HG03457 (cell line): ENCODE measurements at regions not wholly inside any gene's neighbourhood (a gene's known extent, or its start where the extent isn't known, plus 50 kb on each side); places are given as distances from the start of the nearest gene placed in this dataset.

Experiments
- ATAC-seq: cut with Tn5 transposase; IDR thresholded peaks from one replicate; pipeline ENCODE4 v1.9.1; 2021; ENCODE audit warnings: moderate number of reproducible peaks; ENCODE audit not compliant: unreplicated experiment

DNA sequence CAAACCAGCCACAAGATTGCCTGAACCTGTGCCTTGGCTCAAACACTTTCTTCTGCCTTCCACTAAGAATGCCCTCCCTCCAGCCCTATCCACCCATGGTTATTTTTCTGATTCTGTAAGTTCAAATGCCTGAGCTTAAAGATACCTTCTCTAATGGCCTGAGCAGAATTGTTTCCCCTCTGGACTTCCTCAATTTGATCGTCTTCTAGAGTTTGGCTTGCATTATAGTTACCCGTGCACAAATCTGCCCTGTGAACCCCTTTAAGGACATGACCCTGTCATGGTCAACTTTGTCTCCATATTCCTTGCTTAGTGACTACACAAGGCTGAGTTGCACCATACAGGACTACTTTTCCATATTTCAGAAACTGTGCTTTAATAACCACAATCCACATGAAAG, 481.0 kb downstream of the FOXO1 start:
- ATAC-seq, result no peak

DNA sequence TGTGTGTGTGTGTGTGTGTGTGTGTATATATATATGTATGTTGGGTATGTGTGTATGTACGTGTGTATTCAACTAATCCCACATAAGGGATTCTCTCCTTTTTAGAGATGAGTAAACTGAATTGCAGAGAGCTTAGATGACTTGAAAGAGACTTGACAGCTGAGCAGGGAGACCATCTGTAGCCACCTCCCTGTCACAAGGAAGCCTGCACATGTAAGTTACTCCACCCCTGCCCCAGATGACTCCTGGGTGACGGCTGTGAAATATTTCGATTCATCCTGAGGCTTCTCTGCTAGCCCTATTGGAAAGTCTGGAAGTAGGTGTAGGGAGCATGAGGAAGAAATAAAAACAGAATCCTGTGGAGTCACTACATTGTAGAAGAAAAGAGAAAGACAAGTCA, 480.4 kb downstream of the FOXO1 start:
- ATAC-seq, result no peak

DNA sequence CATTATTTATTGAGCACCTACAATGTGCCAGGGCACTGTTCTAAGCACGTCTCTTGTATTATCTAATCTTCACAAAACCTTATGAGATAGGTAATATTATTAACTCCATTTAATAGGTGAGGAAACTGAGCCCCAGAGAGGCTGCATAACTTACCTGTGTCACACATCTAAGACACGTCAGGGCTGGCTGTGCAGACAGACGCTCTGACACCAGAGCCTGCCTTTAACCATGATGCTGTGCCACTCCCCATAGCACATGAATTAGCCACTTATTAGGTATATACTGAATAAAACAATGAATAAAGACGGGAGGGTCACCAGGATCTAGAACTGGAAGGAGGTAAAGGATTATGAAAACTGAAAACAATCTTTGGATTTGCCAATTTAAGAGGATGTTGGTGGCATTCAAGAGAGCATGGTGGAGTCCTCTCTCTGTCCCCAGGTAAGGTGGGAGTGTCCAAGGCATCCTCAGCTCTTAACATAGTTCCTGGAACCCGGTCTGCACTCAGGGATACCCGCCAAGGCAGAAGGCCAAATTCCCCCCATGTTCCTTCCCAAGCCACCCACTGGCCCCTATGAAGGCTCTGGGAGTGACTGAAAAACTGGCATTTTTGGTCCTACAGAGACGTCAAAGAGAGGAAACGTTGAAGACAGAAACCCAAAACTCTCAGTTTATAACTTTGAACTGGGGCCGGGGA, 479.7 kb downstream of the FOXO1 start:
- no peak for ATAC-seq

DNA sequence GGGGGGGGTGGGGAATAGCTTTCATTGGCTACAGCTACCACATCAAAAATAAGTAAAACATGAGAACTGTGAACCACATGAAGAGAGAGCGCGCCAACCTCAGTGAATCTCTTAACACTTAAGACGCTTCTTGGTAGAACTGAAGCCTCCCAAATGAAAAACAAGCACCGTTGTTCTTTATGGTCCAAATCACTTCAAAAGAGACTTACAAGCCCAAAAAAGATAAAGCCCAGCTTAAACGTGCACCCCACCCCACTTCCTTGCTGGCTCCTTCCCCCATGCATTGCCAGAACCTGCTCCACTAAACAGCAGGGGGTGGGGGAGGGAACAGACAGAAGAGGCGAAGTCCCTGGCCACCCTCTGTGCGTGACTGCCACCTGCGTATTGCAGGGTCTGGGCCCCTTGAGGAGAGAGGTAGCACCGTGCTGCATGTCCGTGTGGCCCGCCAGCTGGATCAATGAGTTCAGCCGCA, 479.1 kb downstream of the FOXO1 start:
- no peak for ATAC-seq

DNA sequence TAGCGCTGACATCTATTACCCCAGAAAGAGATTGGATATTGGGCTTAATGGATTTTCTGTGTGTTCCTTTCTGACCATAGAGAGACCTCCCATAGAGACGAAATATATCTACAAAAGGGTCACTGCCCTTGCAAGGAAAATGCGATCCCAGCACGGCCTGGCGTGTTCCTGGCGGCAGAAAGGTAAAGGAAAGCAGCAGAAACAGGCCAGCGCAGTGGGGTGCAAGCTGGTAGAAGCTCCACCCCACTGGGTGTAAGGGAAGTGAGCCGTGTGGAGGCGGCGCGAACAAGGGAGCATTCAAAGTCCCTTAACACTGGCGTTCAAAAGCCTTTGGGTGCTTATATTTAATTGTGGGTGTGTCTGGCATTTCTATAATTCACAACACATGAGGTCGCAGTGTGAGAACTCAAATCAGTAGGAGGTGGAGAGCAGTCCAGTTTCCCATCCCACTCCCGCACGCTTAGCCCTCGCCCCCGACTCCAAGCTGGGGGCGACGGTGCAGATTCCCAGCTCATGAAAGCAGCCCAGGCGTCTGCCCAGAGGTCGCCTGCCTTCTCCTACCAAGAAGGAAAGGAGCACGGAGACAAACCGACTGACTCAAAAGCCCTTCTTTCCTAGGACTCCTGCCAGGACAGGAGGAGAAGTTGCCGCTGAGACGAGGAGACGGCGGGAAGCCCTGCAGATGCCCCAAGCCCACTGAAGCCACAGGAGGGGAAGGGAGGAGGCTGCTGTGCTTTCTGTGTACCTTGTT, 478.4 kb downstream of the FOXO1 start:
- no peak for ATAC-seq

DNA sequence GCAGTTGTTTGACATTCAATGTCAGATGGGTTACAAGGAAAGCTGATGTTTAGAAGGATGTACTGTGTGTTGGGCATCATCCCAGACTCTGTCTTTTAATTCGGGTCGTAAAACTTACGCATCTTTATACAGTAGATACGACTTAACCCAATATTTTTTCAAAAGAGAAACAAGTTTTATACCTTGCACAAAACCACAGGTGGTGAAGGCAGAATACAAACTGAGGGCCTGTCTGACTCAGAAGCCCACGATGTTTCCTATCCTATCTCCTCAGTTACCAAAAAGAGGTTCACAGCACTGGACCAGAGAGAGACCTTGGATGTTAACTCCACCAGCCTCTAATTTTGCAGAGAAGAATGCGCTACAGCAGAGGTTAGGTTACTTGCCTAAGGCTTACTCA, 477.0 kb downstream of the FOXO1 start:
- no peak for ATAC-seq

DNA sequence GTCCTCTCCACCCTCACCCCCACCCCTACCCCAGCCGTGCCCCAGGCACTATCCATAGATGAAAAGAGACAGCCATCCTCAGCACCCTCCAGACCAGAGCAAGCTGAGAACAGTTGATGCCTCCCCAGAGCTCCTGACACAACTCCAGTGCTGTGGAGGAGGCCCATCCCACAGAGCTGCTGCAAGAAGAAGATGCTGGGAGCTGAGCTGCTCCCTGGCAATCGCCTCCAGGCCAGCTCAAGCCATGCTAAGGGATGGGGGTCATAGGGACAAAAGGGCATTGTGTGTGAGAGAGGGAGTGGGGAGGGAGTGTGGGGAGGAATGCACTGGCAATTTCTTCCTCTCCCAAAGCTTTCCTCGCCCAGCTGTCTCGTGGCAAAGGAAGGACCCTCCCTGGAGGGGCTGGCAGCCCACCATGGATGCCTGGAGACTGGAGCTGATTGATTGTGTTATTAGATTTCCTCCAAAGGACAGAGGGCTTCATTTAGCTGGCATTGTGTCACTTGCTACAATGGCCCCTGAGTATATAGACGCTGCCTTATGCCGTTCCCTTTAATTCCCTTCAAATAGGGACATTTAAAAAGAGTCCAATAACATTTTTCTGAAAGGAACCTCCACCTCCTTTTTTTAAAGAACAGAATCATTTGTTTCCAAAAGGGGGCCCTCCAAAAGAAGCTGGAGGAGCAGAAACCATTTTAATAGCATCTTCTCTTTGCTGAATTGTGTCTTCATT, 476.4 kb downstream of the FOXO1 start:
- no peak for ATAC-seq

DNA sequence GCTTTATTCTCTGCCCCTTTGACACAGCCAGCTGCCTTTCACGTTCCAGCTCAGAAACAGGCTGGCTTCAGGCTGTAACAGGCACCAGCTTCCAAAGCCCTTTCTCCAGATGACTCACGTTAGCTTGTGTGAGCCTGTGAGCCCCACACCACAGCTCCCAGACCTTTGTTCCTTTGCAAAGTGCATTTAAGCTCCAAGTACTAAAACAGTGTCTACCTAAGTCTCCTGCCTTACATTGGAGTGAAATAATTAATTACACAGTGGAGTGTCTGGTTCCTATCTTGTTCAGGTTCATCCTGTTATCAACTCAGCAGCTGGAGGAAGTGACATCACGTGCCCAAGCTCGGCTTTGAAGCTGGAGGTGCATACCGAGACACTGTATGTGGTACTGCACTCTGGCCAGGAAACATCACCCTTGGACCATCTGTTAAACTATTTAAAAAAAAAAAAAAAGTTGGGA, 475.8 kb downstream of the FOXO1 start:
- ATAC-seq, result no peak

DNA sequence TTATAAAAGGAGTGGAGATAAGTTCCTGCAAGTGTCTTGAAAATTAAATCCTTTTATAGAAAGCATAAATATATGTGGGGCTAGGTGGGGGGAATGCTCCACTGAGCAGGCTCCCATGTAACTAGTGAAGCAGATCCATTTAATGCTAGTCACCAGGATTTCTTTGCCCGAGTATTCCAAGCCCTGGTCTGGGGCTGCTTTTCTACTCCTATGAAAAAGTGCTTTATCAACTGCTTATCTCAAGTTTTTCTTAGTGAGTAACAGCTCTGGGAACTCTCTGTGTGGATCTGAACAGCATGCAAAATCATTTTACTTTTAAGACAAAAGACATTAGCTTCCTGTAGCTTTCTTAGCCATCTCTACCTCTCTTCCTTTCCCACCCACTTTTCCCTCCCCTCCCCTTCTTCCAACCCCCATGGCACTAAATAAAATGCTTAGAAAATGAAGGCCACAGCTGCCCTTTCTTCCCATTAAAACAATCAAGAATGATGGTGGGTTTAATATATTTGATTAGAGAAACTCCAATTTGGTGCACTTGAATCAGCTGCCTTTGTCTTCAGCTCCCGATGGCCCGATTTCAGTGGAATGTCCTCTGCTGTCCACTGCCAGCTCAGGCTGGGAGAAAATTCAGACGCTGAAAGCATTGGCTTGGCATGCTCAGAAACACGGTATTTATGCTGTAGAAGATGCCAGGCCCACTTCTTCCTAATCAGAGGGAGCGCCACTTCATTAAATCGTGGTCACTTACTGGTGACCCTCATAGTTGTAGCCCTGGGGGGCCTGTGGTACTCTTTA, 475.1 kb downstream of the FOXO1 start:
- no peak for ATAC-seq

DNA sequence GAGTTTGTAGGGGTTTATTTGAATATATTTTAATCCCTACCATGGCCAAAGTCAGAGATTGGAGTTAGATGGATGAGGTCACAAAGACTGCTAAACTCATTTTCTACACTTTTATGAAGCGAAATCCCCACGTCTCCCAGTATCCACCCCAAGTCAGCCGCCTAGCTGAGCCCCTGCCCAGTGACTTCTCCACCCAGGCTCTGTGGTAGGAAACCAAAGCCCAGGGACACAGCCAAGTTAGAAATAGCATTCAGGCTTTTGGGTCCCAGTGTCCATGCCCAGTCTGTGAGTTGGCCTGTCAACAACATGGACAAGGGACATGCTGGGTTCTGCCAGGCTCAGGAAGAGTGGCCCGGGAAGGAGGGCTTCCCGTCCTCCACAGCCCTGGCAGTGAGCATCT, 474.0 kb downstream of the FOXO1 start:
- no peak for ATAC-seq

DNA sequence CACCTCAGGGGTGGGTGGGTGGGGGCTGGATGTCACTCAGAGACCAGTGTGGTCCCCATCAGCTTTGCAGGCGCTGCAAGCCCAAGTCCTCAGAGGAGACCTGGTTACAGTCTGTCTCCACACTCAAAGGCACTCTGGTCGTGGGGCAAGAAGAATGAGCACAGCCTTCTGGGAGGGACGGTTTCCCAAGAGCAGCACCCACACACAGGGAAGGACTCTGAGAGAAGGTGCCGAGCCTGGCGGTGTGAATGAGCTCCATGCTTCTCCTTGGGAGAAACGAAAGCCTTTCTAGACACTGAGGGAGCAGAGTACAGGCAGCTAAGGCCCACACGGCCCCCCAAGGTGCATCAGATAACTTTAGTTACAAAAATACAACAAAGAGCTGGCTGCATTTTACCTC, 473.6 kb downstream of the FOXO1 start:
- ATAC-seq, result no peak

DNA sequence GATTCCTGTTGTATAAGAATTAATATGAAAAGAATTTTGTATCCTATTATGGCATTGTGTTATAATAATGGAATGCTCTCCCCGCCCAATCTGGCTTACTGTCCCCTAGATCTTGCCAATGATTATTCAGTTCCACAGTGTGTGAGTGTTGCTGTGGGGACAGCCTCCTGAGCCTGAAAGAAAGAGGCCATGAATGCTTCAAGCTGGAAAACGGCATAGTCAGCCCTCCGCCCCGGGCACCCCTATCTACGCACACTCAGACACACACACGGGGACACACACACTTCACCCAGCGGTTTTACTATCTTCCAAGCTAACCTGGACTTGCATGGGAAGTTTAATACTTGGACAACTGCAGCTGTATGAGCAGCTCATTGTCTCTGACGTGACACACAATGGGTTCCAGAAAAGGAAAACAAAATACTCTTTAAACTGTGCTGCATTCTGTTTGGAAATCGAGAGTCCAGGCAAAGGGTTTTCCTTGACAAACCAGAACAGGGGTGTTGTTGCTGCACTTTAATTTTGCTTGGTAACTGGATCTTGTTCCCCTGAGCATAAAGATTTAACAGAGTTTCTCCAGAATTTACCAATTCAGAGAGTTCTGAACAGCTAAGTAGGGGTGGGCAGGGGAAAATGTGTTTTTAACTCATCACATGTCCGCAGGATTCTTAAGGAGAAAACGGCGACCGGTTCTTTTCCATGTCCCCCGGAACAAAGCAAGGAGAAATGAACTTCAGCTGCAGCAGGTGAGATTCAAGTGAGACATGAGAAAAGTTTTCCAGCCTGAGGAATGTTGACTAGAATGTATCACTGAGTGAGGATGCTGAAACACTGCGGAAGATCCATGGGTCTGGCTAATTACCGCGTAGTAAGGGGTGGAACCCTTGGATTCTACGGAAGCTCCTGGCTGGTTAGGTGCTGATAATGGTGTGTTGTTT, 472.9 kb downstream of the FOXO1 start:
- ATAC-seq, result no peak

DNA sequence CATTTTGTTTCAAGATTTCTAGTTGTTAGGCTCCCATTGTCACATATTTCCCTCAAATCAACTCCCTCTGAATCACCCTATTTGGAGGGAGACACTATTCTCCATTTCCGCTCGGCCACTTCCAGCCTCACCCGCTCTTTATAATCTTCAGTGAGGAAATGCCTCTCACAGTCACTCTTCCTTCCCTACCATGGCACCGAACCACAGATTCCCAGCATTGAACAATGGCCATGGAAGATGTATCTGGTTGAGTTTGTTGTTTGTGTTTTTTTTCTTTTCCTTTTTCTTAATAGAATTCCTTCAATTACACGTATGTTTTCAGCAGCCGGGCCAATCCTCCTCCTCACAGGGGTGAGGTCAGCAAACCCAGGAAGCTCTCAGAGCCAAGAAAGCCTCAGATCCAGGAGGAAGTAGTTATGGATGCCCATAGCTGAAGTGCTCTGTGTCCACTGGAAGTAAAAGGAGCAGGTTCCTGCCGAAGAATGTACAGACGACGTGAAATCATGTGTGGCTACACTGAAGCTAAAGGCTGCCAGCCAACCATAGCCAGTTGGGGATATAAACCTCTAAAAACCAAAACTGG, 472.1 kb downstream of the FOXO1 start:
- ATAC-seq, result no peak

DNA sequence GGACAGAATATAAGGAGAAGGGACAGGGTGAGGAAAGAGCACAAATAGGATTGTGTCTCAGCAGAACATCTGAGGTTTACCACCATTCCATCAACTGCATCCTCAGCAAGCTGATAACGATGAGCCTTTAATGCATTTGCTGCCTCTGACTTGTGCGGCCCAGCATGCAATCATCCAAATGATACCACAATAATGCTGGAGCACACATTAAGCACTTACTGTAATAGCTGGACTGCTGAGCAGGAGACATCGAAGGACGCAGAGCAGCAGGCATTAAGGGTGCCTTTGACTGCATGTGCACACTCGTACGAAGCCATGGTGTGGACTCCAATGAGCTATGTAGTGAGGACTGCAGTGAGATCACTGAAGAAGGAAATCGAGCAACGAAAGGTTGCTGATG, 469.4 kb downstream of the FOXO1 start:
- ATAC-seq, result no peak

DNA sequence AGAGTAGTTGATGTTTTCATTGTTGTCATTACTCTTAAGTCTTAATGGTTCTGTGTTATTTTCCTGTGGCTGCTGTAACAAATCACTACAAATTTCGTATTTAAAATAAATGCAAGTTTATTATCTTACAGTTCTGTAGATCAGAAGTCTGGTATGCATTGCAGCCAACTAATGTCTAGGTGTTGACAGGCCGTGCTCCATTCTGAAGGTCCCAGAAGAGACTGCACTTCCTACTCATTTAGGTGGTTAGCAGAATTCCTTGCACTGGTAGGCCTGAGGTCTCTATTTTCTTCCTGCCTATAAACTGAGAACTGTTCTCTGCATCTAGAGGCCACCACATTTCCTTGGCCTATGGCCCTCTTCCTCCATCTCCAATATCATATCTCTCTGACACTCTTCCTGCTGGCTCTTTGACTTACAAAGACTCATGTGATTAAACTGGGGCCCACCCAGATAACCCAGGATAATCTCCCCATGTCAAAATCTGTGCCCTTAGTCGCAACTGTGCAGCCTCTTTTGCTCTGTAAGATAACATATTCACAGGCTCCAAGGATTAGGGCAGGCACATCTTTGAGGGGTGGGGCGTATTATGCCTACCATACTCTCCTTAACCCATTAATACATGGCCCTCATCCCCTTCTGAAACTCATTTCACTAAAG, 468.4 kb downstream of the FOXO1 start:
- ATAC-seq, result no peak

DNA sequence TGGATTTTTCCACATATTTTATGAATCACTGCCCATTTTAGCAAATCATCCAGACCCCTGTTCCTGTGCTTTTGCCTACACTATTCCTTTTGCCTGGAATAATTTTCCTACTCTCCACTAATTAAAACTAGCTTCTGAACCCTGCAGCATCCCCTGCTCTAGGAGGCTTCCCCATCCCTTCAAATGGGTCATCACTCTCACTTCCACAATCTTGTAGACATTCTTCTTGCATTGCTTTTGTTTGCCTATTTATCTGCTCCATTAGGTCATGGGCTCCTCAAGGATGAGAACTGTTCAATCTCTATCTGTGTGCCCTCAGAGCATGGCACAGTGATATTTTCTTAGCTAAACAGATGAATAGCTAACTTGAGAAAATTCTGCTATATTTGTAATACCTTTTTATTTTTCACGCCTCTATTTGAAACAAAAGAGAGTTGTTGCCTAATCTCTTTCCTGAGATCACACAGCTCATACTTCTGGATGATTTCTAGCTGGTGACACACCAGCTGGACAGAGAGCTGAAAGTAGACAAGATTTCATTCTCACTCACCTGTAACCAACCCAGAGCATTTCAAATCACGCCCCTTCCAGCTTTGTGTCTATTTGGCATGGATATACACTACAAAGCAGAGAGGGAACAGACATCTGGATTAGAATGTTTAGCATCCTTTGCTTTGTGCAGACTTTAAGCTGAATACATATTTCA, 466.0 kb downstream of the FOXO1 start:
- no peak for ATAC-seq

DNA sequence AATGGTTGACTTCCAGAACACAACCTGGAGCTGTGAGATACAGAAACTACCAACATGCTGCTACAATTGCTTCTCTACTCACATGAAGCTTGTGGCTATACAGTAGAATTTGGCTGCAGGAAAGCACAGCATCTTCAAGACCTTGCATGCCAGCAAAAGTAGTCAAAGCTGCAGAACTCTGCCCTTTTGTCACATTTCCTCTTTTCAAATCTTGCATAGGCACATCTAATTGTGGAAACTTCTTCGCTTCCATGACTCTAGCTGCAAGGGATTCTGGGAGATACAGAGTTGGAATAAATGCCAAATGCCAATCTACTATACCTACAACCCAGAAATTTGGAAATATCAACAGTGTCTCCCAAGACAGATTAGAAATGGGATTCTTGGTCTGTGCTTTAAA, 462.2 kb downstream of the FOXO1 start:
- ATAC-seq, result no peak

DNA sequence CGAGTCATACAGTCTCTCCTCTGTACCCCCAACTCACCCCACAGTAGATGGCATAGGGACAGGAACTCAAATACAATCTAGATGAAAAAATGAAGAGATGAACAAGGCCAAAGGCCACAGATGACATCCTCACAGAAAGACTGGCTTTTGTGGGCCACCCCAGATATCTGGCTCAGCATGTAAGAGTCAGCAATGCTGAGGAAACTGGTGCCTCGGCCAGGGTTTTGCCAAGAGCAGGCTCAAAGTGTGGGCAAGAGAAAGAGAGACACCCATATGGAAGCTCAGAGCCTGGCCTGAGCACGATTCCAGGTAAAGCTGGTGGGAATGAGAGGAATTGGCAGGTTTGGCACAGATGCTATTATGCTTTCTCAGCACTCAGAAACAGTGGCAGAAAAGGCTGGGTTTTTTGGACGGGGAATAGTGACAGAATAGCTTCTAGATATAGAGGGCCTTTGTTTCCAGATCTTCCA, 460.6 kb downstream of the FOXO1 start:
- ATAC-seq, result no peak
